ENCODE measurements at regions not wholly inside any gene's neighbourhood (a gene's known extent, or its start where the extent isn't known, plus 50 kb on each side); places are given as distances from the start of the nearest gene placed in this dataset.

DNA sequence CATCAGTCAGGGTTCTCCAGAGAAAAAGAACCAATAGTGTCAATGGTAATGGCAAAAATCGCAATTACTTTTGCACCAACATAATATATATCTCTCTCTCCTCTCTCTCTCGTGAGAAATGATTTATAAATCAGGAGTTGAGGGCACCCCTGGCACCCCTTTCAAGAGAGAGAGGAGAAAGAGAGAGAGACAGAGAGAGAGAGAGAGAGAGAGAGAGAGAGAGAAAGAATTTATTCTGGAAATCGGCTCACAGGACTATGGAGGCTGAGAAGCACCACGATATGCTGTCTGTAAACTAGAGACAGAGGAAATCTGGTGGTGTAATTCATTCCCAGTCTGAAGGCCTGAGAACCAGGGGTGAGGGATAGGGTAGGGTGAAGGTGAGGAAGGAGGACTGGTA, 201.9 kb upstream of the MAP3K7 start:
- H3K4me3 Mint-ChIP-seq: no peak overlapping the region
- H3K27me3 ChIP-seq (ENCODE audit: insufficient read depth, low read length): no peaks in the 10 kb centered on the region

More for the DNA sequence above, 201.9 kb upstream of the MAP3K7 start:
- no peak overlapping the region for H3K14ac ChIP-seq (ENCODE audit: insufficient read depth, low read length)
- no peak overlapping the region for H4K91ac ChIP-seq (ENCODE audit: insufficient read length, low read depth, low read length)
- TF ChIP-seq, protein P1, sequence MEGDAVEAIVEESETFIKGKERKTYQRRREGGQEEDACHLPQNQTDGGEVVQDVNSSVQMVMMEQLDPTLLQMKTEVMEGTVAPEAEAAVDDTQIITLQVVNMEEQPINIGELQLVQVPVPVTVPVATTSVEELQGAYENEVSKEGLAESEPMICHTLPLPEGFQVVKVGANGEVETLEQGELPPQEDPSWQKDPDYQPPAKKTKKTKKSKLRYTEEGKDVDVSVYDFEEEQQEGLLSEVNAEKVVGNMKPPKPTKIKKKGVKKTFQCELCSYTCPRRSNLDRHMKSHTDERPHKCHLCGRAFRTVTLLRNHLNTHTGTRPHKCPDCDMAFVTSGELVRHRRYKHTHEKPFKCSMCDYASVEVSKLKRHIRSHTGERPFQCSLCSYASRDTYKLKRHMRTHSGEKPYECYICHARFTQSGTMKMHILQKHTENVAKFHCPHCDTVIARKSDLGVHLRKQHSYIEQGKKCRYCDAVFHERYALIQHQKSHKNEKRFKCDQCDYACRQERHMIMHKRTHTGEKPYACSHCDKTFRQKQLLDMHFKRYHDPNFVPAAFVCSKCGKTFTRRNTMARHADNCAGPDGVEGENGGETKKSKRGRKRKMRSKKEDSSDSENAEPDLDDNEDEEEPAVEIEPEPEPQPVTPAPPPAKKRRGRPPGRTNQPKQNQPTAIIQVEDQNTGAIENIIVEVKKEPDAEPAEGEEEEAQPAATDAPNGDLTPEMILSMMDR (conservative IDR thresholded peaks at IDR 0.05): no peak
- no peak overlapping the region for H2BK15ac ChIP-seq (ENCODE audit: low read depth, low read length)
- no peak overlapping the region for H3K18ac ChIP-seq (ENCODE audit: insufficient read length, low read depth, low read length)
- H3K9me3 ChIP-seq (ENCODE audit: control insufficient read depth, low read depth, low read length): no peaks in the 10 kb centered on the region
- no peak overlapping the region for H2AK5ac ChIP-seq (ENCODE audit: insufficient read length, low read length)
- H3K79me1 ChIP-seq (ENCODE audit: insufficient read depth, low read depth, low read length, poor library complexity, severe bottlenecking): no peaks in the 10 kb centered on the region
- DNase-seq: no peak
- H3K23me2 ChIP-seq (ENCODE audit: insufficient read length, low read depth, low read length, poor library complexity, severe bottlenecking): no peaks in the 10 kb centered on the region
- H4K20me1 ChIP-seq (ENCODE audit: control insufficient read depth, insufficient read depth, insufficient read length): no peaks in the 10 kb centered on the region
- H3K27ac ChIP-seq (ENCODE audit: insufficient read length, low read depth, low read length): no peak overlapping the region
- H2BK12ac ChIP-seq (ENCODE audit: insufficient read length, low read depth, low read length): no peak overlapping the region
- no peaks in the 10 kb centered on the region for H3K36me3 Mint-ChIP-seq (ENCODE audit: insufficient read depth in 1 of 3, low read depth in 3 of 3)
- H3K27ac Mint-ChIP-seq: no peak overlapping the region; a peak in 1 of 7 replicates
- no peak overlapping the region for H3K4ac ChIP-seq (ENCODE audit: low read depth, low read length)
- H3K56ac ChIP-seq (ENCODE audit: insufficient read length, low read depth, low read length): no peak overlapping the region
- no peak overlapping the region for H2BK5ac ChIP-seq (ENCODE audit: insufficient read length, low read length)
- no peak overlapping the region for H3T11ph ChIP-seq (ENCODE audit: low read length)
- no peak overlapping the region for H3K23ac ChIP-seq (ENCODE audit: insufficient read length, low read depth, low read length)
- no peak overlapping the region for H3K4me2 ChIP-seq (ENCODE audit: insufficient read depth, insufficient read length, low read length)
- H2AFZ ChIP-seq (ENCODE audit: low read length): no peak overlapping the region
- no peaks in the 10 kb centered on the region for H3K27me3 Mint-ChIP-seq (ENCODE audit: low read depth)
- no peak overlapping the region for H3K9ac ChIP-seq (ENCODE audit: extremely low read depth, insufficient read length, low read length)
- peaks cover 5% of the 10 kb centered on the region for H3K4me1 ChIP-seq (ENCODE audit: insufficient read depth, low read length)
- H3K4me1 Mint-ChIP-seq: peaks cover 19 to 33% of the 10 kb centered on the region in 2 experiments
- no peak overlapping the region for H4K5ac ChIP-seq (ENCODE audit: insufficient read length, low read depth, low read length)
- H3K79me2 ChIP-seq (ENCODE audit: insufficient read depth, low read length): no peaks in the 10 kb centered on the region
- no peaks in the 10 kb centered on the region; a peak in 1 of 5 replicates for H3K9me3 Mint-ChIP-seq
- no peak overlapping the region for H4K8ac ChIP-seq (replicated peaks; ENCODE audit: insufficient read length, low read depth, low read length)
- H2BK120ac ChIP-seq (ENCODE audit: low read depth, low read length, poor library complexity, severe bottlenecking): no peak overlapping the region
- H2BK20ac ChIP-seq (ENCODE audit: low read depth, low read length, poor library complexity, severe bottlenecking): no peak overlapping the region
- WGBS (ENCODE audit: extremely low coverage, insufficient read length, low lambda C conversion rate): no CpG with 5 or more reads among the region's 4 CpGs

All from H9 (cell line).